ENCODE measurements at regions not wholly inside any gene's neighbourhood (a gene's known extent, or its start where the extent isn't known, plus 50 kb on each side); places are given as distances from the start of the nearest gene placed in this dataset.

DNA sequence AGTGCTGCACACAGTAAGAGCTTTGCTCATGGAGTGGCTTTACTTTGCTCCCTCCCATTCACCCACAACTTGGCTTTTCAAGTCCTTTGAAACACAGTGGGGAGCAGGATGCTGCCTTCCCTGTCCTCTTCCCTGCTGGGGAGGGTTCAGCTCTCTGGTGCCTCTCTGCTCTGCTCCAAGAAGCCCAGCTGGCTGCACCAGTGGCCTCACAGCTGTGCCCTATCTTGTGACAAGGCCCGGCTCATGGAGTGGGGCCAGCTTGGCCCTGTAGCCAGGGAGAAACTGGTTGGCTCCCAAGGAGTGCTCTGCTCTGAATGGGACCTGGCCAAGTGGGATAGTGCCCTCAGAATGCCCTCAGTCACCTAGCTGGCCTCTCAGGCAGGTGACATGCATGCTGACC lies 212.3 kb upstream of the ZMIZ1 start:
- DNase-seq = no peak

DNA sequence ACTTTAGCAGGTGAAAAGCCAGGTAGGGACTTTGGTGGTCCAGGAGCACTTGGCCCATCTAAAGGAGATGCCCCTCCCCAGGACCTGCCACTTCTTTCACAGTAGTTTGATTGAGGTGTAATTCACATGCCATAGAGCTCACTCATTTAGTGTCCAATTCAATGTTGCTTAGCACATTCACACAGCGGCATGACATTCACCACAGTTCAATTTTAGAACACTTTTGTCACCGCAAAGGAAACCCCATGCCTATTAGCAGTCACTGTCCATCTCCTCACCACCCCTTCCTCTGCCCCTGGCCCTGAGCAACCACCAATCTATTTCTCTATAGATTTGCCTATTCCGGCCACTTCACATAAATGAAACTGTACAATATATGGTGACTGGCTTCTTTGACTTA lies 211.6 kb upstream of the ZMIZ1 start:
- no peak for DNase-seq

DNA sequence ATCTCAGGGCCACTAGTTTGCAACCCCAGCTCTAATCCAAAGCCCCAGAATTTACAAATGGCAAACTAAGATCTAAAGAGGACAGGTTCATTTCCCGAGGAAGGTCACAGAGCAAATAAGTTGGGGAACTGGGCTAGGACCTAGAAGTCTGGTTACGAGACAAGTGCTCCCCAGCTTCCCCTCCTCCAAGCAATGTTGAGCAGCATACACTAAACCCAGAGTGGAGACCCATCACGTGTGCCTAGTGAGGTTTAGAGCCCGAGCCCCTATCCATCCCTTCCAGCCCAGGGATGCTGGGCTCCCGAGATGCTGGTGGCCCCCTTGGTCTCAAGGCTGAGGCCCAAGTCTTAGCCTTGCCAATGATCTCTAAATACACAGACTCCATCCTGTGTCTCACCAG lies 209.5 kb upstream of the ZMIZ1 start:
- DNase-seq = no peak

DNA sequence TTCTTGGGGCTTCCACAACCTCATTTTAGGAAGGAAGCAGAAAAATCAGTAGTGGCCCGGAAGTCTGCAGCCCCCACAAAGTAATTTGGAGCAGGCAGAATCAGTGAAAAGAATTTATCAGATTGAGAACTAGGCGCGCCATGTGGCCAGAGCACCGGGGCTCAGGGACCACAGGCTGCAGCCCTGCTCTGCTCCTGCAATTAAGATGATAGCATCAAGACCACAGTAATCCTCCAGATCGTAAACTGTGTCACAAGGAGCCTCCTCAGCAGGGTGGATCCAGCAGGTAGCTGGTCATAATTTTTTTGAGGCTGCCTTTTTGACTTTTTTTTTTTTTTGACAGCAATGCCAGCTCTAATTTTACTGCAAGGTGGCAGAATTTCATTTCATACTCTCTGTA lies 209.0 kb upstream of the ZMIZ1 start:
- no peak for DNase-seq

DNA sequence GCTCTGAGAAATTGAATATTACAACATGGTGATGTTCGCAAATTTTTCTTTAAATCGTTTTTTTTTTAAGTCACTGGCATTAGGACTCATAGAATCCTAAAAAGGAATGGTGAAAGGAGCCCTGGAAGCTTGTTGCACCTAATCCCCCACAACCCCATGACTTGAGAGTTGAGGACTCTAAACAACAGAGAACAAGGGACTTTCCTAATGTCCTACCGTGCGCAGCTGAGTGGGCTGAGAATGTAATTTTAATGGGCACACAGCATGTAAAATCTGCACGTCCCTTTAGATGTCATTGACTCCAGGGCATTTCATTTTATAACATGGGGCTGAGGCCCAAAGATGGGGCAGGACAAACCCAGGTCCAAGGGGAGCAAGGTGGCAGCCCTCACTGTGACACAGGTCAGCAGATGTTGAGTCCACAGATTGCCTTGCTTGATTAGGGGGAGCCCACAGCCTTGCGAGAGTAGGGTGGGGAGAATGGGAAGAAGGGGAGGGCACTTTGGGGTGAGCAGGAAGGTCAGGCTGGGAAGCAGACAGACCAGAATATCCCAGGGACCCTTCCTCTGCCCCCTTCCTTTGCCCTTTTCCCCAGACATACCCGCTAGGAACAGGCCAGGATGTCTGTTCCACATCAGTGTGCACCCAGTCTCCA lies 208.4 kb upstream of the ZMIZ1 start:
- no peak for DNase-seq

DNA sequence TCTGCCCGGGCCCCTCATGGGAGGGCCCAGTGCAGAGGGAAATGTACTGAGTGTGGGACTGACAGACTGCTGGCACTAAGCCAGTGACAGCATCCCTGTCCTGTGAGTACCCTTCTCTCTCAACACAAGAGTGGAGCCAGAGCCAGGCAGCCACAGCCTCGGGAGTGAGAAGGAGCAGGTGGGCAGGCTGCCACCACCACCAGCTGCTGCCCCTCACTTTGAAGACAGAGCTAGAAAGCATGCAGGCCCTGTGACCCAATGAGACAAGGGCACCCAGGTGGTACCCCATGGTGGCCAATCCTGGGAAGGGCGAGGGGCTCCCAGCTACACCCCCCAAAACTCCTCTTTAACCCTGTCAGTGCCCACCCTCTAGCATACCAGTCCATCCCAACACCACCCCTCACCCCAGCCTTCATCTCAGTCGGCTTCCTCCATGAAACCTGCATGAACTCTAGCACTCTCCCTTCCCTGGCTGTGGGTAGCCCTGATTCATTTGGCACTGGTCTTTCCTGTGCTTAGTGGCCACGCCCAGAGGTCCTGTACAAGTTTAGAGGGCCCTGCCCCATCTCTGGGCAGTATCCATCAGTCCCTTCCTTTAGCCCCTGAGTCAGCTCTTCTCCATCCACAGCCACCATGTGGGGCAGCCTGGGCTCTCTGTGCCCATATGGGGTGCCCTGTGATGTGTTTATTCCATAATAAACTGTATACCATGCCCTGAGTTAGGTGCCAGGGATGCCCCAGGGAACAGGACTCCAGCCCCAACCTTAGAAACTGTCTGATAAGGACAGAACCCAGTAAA lies 207.0 kb upstream of the ZMIZ1 start:
- no peak for DNase-seq

DNA sequence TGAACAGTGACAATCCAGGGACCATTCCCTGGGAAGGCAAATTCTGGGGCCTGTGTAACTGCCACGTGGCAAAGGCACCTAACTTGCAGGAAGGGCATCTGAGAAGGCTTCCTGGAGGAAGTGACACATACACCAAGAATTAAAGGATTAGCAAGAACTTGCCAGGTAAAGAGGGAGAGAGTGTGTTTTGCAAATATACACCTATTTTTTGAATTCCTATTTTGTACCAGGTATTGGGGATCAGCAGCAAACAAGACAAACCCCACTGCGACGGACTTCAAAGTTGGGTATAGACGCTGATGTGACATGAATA lies 206.5 kb upstream of the ZMIZ1 start:
- DNase-seq = no peak

DNA sequence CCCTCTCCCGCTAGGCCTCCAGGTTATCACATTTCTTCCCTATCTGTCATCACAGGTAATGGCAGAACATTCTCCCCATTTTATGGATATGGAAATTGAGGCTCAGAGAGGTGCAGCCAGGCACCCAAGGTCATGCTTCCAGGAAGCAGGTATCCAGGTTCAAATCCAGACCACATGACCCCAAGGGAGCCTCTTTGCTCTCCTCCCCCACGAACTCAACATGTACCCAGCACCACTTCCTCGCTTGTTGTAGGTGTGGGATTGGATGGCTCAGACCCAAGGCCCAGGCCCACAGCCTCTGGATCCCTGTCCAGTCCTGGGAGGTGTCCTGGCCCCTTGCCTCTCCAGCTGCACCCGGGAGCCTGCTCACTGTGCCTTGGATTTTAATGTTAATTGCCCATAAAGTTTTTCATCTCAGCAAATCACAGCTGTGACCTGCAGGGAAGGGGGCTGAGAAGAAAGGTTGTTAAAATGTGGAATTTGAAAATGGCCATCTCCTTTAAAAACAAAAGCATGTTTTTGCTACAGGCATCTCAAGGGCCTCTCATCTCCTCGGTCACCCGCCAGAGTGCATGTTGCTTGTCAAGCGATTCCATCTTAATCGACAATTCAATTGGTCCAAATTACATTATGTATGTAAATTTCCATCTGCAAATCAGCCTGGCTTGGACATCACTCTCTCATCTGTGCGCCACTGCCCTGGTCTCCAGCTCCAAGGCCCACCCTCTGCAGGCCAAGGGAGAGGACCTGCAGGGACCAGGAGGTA lies 205.4 kb upstream of the ZMIZ1 start:
- no peak for DNase-seq

DNA sequence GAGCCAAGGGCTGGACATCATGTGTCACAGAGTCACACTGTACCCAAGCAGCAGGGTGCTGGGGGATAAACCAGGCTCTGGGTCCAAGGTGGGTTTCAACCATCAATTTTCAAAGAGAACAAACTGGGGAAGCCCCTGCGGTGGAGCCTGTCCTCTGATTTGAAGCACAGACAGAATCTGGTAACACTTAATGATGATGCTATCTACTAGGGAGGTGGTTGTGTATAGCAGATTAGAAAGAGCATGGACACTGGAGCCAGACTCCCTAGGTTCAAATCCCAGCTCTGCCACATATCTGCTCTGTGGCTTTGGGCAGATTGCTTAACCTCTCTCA lies 204.9 kb upstream of the ZMIZ1 start:
- no peak for DNase-seq

DNA sequence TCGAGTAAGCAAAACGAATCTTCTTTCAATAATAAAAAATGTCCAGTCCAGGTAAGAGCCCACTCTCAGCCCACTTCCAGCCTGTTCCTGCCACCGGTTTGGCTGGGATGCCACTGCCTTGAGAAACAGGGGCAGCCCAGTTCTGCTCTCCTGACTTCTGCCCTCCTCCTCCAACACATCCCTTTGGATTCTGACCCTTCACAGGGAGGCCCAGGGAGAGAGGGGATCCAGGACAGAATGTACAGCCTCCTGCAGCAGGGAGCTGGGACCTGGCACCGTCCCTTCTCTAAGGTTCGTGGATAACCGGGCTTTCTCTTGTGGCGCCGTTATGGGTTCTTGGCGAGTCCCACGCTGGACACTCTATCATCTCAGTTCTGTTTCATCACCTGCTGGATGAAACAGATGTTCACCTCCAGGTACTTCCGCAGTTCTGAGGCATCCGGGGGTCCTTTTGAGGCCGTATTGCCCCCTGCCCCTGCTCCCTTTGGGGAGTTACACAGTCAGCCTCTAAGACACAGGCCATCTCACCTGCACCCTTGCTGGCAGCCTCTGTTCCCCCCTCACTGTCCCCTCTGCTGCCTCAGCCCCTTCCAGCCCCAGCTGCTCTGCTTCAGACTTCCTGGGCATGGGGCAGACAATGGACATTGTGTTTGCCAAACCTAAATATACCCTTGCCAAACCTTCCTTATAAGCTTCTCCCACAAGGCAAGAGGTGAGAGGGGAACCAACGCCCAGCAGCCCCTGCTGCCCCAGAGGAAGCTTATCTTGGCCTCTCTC lies 203.8 kb upstream of the ZMIZ1 start:
- no peak for DNase-seq

DNA sequence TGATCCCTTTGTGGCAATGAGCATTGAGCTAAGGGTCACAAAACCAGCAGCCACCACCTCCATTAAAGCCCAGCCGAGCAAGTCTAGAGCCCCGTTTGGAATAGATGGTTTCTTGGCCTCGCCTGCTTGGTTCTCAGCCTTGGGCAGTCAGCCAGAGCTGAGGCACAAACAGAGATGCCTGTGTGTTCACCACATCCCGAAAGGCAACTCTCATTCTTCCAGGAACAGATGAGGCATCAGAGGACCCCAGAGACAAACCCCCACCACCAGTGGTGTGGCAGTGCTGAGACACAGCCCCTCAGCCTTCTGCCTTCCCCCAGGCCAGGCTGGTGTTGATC lies 203.3 kb upstream of the ZMIZ1 start:
- DNase-seq = no peak

DNA sequence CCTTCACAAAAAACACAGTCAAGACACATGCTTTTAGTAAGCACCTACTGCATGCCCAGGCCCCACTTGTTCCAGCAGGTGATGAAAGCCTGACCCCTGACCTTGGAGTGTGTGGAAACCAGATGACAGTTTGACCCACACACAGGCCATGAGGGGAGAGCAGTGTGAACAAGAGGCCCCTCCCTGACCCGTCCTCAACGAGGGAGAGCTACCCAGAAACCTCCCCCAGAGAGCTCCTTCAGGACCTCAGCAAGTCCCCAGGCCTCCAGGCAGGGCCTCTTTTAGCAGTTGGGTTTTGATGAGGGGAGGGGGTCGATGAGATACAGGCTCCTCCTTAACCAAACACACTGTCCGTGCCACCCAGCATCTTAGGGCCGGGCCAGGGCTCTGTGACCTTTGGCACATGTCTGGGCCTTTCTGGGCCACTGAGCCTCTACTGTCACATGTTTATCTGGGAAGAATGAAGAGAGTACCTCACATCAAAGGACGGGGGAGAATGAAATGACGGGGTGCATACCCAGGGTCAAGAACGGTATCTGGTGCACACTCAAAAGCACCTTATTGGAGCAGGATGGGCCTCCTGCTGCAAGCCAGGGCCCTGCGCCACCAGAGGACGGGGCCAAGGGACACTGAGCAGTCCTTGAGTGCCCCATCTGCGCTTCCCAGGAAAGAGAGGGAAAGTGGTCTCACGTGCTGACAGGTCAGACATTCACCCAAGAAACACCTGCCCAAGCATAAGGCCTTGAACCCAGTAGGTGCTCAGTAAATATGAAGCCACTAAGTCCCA lies 202.6 kb upstream of the ZMIZ1 start:
- DNase-seq = no peak

DNA sequence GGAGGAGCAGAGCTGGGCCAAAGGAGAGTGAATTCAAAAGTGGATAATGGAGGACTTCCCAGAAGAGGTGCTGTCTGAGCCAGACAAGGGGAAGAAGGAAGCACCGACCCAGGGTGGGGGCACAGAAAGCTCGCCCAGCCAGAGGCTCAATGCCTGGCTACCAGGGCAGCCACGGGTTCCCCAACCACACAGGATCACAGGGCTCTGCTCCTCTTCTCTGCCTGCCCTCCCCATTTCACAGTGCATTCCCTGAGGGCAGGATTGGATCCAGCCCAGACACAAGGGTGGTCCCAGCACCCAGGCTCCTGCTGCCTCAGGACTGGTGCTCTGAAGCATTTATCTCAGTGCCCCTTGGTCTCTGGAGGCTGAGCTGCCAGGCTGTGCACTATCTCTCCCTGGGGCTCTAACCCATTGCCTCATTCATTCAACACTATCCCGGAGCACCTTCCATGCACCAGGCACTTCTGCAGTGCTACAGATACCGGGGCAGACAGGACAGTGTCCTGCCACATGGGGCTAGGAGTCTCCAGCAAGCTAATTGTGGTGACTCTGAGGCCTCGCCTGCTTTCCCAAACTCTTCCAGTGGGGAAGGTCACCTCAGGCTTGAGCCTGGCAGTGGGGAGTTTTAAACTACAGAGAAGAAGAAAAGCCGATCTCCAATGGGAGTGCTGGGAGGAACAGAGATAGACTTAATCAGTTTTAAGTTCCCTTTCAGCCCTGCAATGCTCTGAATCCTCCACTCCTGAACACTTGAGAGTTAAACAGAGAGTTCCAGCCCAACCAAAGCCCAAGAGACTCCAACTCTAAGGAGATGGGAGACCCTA lies 201.8 kb upstream of the ZMIZ1 start:
- no peak for DNase-seq

DNA sequence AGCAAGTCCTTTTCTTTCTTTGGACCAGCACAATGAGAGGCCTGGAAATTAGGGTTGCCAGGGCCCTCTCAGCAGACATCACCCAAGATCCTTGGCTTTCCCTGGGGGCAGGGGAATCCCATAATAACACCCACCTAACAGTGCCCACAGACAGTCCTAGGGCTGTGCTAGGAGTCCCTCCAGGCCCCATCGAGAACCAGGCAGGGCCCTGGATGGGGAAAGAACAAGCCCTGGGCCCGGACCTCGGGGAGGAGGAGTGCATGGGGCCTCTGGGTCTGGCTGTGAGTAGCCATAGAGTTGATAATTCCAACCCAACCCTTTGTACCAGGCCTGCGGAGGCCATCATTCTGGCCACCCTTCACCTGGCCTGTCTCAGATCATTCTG lies 201.2 kb upstream of the ZMIZ1 start:
- no peak for DNase-seq

DNA sequence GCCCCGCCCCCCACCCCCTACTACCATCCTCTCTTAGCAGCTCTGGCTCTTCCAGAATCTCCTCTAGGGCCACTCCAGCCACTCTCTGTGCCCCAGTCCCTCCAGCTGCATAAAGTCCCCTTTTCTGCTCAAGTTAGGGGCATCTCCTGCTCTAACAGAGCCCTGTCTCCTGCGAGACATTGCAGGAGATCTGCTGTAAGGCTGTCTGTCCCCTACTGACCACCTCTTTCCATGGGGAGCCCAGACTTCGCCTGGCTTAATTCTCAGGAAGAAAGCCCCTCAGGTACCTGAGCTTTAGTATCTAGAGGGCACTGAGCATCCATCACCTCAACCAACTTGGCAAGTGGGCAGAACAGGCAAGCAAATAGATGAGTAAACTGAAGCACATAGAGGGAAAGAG lies 200.7 kb upstream of the ZMIZ1 start:
- no peak for DNase-seq

DNA sequence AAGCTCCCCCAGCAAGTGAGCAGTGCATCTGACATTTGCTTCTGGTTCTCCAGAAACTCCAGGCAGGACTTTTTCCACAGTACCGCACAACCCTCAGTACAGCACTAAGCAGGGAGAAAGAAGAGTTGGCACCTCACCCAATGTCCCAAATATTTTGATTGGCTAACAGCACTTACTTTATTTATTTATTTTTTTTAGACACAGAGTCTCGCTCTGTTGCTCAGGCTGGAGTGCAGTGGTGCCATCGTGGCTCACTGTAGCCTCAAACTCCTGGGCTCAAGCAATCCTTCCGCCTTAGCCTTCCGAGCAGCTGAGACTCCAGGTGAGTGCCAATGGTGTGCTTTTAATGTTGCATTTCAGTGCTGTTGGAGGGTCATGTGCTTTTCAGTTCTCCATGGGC lies 200.3 kb upstream of the ZMIZ1 start:
- DNase-seq = no peak

DNA sequence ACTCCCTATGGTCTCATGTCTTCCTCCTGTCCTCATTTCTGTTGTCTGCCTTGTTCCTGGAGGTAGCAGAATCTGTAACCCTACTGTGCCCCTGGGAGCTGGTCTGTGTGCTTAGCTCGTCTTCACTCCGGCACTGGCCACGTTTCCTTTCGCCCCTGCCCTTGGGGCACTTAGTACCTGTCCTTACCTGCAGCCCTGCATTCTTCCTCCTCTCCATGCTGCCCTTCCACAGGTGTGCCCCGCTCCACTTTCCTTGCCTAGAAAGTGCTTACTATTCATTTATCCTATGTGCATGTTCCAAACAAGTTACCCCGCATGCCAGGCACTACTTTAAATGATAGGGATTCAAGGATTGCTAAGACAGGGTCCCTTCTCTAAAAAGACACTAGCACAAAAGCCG lies 199.9 kb upstream of the ZMIZ1 start:
- no peak for DNase-seq

DNA sequence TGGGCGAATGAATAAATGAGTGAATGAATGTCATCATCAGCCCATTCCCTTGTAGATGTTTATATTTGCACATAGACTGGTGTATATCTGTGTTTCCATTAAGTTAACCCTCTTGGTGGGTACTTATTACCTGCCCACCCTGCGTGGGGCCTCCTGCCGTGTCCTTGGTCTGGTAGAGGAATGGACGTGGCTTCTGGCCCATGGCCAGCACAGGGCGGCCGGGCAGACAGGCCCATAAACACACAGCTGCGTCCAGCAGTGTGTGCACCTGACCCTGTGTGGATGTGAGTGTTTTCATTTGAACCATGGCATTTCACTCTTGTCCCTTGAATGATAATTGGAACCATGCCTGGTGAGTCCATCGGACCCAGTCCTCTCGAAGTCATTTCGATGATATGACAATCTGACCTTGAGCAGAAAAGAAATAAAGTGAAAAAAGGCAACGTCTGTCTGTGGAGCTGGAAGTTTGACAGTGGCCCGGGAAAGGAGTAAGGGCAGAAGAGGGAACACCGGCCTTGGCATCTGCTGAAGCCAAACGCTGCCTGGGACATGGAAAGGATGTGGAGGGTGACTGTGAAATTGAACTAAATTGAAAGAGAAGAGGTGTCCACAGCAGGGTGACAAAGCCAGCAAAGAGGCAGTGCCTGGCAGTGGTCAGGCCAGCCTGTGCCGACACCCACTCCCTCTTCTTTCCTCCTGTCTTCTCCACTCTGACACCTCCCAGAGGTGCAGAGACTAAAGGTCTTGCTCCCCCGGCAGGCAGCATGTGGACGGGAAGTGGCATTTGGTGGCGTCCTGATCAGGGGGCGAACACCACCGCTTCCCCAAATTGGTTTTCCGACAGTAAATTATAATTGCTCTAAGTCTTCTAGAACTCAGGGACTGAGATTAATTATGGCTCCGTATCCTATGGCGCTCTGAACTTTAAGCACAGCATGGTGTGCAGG lies 199.0 kb upstream of the ZMIZ1 start:
- DNase-seq = no peak

DNA sequence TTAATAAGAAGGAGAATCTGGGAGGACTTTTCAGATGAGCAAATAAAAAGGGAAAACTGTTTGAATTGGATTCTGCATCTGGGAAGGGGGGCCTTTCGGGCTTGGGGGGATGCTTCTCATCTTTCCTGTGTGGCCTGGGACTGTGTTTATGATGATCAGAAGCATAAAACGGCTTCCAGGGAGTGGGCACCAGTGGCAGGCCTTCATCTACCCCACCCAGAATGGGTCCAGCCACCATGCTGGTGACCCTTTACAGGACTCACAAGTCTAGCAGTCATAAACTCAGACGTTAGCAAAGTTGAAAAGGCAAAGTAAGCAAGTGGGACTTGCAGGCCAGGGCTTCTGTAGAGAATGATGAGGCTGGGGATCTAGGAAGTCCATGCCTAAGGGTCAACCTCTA lies 198.3 kb upstream of the ZMIZ1 start:
- DNase-seq = no peak

DNA sequence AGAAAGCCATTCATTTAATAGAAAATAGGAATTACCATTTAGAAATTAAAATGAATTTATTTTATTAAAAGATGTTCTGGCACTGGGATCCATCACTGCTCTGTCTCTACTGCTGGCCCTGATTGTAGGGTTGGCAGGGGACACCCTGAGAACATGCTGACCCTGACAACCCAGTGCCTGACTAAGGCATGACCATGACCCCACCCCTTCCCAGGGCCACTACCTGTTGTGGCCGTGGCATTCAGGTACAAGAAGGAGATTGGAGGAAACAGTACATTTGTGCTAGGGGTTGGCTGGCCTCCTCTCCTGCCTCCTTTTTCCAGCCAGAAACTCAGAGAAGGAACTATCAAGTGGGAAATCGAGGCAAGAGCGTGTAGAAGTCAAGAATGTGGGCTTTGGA lies 197.0 kb upstream of the ZMIZ1 start:
- DNase-seq = no peak

DNA sequence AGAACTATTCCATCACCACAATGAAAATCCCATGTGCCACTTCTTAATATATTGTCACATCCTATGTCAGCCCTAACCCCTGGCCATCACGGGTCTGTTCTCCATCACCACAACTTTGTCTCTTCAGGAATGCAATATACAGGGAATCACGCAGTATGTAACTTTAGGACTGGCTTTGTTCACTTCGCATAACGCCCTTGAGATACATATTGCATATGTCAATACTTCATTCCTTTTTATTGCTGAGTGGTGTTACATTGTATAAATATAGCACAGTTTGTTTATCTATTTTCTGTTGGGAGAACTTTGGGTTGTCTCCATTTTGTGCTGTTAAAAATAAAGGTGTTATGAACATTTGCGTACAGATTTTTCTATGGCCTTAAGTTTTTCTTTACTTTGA lies 195.4 kb upstream of the ZMIZ1 start:
- DNase-seq = no peak

Data from NCI-H1436 (cell line).